Suprapubic skin (tissue), 4 donors: ENCODE measurements at regions not wholly inside any gene's neighbourhood (a gene's known extent, or its start where the extent isn't known, plus 50 kb on each side); places are given as distances from the start of the nearest gene placed in this dataset.

Experiments used
- DNase-seq, 2 donors: peaks; one replicate each; pipeline ENCODE4 v3.0.0-alpha.2; 2019; ENCODE audit warnings: low spot score in 2 of 2
- H3K27ac ChIP-seq: fragments of 200-600 bp; sonication (generic); one replicate; pipeline ENCODE4 v1.5.1; 2019
- H3K27me3 ChIP-seq: fragments of 200-600 bp; sonication (generic); one replicate; pipeline ENCODE4 v1.5.1; 2019
- H3K36me3 ChIP-seq: fragments of 200-600 bp; sonication (generic); one replicate; pipeline ENCODE4 v1.5.1; 2019
- H3K4me1 ChIP-seq: fragments of 200-600 bp; sonication (generic); one replicate; pipeline ENCODE4 v1.5.1; 2019
- H3K4me3 ChIP-seq: fragments of 200-600 bp; sonication (generic); one replicate; pipeline ENCODE4 v1.5.1; 2019; ENCODE audit warnings: mild to moderate bottlenecking
- H3K9me3 ChIP-seq: fragments of 200-600 bp; sonication (generic); one replicate; pipeline ENCODE4 v1.5.1; 2019
- CTCF ChIP-seq, 2 donors: fragments of 200-600 bp in 1 of 2; fragments of 450-650 bp in 1 of 2; sonication (generic) in 1 of 2; IDR thresholded peaks; one replicate each; pipeline ENCODE4 v1.5.1; 2016 to 2019; ENCODE audit warnings: antibody characterized with exemption in 2 of 2, mild to moderate bottlenecking in 1 of 2, moderate library complexity in 1 of 2
- EP300 ChIP-seq: sonication (generic); formaldehyde crosslinking; IDR thresholded peaks from one replicate; pipeline ENCODE4 v1.6.1; 2017; ENCODE audit warnings: antibody characterized with exemption
- POLR2A ChIP-seq, 2 donors: fragments of 450-650 bp; IDR thresholded peaks; one replicate each; pipeline ENCODE4 v1.6.1; 2017; ENCODE audit warnings: antibody characterized with exemption in 2 of 2, mild to moderate bottlenecking in 2 of 2, moderate library complexity in 2 of 2
- POLR2AphosphoS5 ChIP-seq, 3 donors: sonication (generic); formaldehyde crosslinking; IDR thresholded peaks; one replicate each; pipeline ENCODE4 v1.6.1; 2017; ENCODE audit warnings: antibody characterized with exemption in 3 of 3
- WGBS: methylation state at CpG from one replicate; pipeline ENCODE4 v1.1.5; 2018; 5-methylcytosine and 5-hydroxymethylcytosine counted together

GRCh38 chr2:129911363-129912065 lies 68.0 kb upstream of the RAB6C start:
- Histone ChIP-seq H3K27me3 (no peaks in the 10 kb centered on the region), H3K27ac (no peak overlapping the region), H3K36me3 (no peaks in the 10 kb centered on the region), H3K4me3 (no peak overlapping the region), H3K4me1 (no peaks in the 10 kb centered on the region), H3K9me3 (no peaks in the 10 kb centered on the region)
- TF ChIP-seq POLR2A (IDR thresholded peaks at IDR 0.05) (no peak), CTCF (IDR thresholded peaks at IDR 0.05) (no peak), POLR2AphosphoS5 (IDR thresholded peaks at IDR 0.05) (no peak), EP300 (no peak)
- no peak for DNase-seq
- 96% methylated on average over 13 of the region's 17 CpGs for WGBS

GRCh38 chr2:129912066-129912820 lies 67.2 kb upstream of the RAB6C start:
- no peak overlapping the region for H3K27ac ChIP-seq
- peak in 1 of 2 donors; percentile 67 for DNase-seq
- H3K4me1 ChIP-seq: no peaks in the 10 kb centered on the region
- H3K9me3 ChIP-seq: no peaks in the 10 kb centered on the region
- WGBS: 99% methylated on average over 13 of the region's 24 CpGs
- TF ChIP-seq CTCF (IDR thresholded peaks at IDR 0.05) (no peak), EP300 (no peak), POLR2AphosphoS5 (IDR thresholded peaks at IDR 0.05) (no peak), POLR2A (IDR thresholded peaks at IDR 0.05) (no peak)
- no peaks in the 10 kb centered on the region for H3K36me3 ChIP-seq
- no peaks in the 10 kb centered on the region for H3K27me3 ChIP-seq
- H3K4me3 ChIP-seq: no peak overlapping the region

- H3K4me3 ChIP-seq: no peak overlapping the region
- TF ChIP-seq EP300 (no peak), POLR2A (IDR thresholded peaks at IDR 0.05) (no peak), CTCF (IDR thresholded peaks at IDR 0.05) (no peak), POLR2AphosphoS5 (IDR thresholded peaks at IDR 0.05) (no peak)
- no peaks in the 10 kb centered on the region for H3K9me3 ChIP-seq
- no peaks in the 10 kb centered on the region for H3K36me3 ChIP-seq
- WGBS: 83% methylated on average over 9 of the region's 17 CpGs
- H3K27ac ChIP-seq: no peak overlapping the region
- DNase-seq: no peak
- no peaks in the 10 kb centered on the region for H3K4me1 ChIP-seq
- no peaks in the 10 kb centered on the region for H3K27me3 ChIP-seq
Observed at GRCh38 chr2:129912871-129913694, 66.4 kb upstream of the RAB6C start.

GRCh38 chr2:129913695-129914495 lies 65.6 kb upstream of the RAB6C start:
- Histone ChIP-seq H3K27ac (no peak overlapping the region), H3K27me3 (no peaks in the 10 kb centered on the region), H3K9me3 (no peaks in the 10 kb centered on the region), H3K4me3 (no peak overlapping the region), H3K4me1 (no peaks in the 10 kb centered on the region), H3K36me3 (no peaks in the 10 kb centered on the region)
- TF ChIP-seq CTCF (IDR thresholded peaks at IDR 0.05) (no peak), POLR2A (IDR thresholded peaks at IDR 0.05) (no peak), POLR2AphosphoS5 (IDR thresholded peaks at IDR 0.05) (no peak), EP300 (no peak)
- no peak for DNase-seq
- 69% methylated on average over 6 of the region's 11 CpGs for WGBS
